Keratinocyte (primary cell): ENCODE measurements at regions not wholly inside any gene's neighbourhood (a gene's known extent, or its start where the extent isn't known, plus 50 kb on each side); places are given as distances from the start of the nearest gene placed in this dataset.

ENCODE experiments used
- DNase-seq: peaks from one replicate; pipeline ENCODE4 v3.0.0-alpha.2; 2011; ENCODE audit warnings: low read depth, missing footprints, low spot score
- FAIRE-seq: peaks from 2 replicates; lab custom pipeline; 2011; peaks lifted over from hg19 to GRCh38; lab: Jason Lieb, UNC
- H2AFZ ChIP-seq: 2 replicates; pipeline ENCODE4 v1.6.0; 2012; ENCODE audit warnings: low read length, control low read depth, inconsistent platforms; ENCODE audit not compliant: control insufficient read depth
- H3K27ac ChIP-seq: 2 replicates; pipeline ENCODE4 v1.5.1; 2011; ENCODE audit warnings: low read length; ENCODE audit not compliant: control insufficient read depth, insufficient read depth
- H3K27me3 ChIP-seq: 3 replicates; pipeline ENCODE4 v1.6.0; 2011; ENCODE audit warnings: low read length; ENCODE audit not compliant: control insufficient read depth, insufficient read depth; ENCODE audit errors: extremely low read depth
- H3K36me3 ChIP-seq, 2 experiments: 2 replicates in 1 of 2; 3 replicates in 1 of 2; pipeline ENCODE4 v1.5.1; 2011; ENCODE audit warnings: low read length in 2 of 2, mild to moderate bottlenecking in 1 of 2; ENCODE audit not compliant: control insufficient read depth in 2 of 2, insufficient read depth in 2 of 2; ENCODE audit errors: extremely low read depth in 1 of 2
- H3K4me1 ChIP-seq: 3 replicates; pipeline ENCODE4 v1.5.1; 2011; ENCODE audit warnings: low read length; ENCODE audit not compliant: control insufficient read depth, insufficient read depth; ENCODE audit errors: extremely low read depth
- H3K4me2 ChIP-seq: 3 replicates; pipeline ENCODE4 v1.6.0; 2011; ENCODE audit warnings: low read depth, low read length; ENCODE audit not compliant: control insufficient read depth, insufficient read depth; ENCODE audit errors: extremely low read depth
- H3K4me3 ChIP-seq, 3 experiments: fragments of 200-600 bp in 1 of 3; sonication (generic) in 1 of 3; 2 replicates in 2 of 3; 3 replicates in 1 of 3; pipeline ENCODE4 v1.5.1; 2011 to 2016; ENCODE audit warnings: low read length in 3 of 3, mild to moderate bottlenecking in 3 of 3, control low read depth in 2 of 3, inconsistent platforms in 1 of 3, low read depth in 1 of 3, mixed read lengths in 1 of 3, mixed run types in 1 of 3, moderate library complexity in 1 of 3; ENCODE audit not compliant: control insufficient read depth in 2 of 3, insufficient read depth in 2 of 3; ENCODE audit errors: extremely low read depth in 1 of 3
- H3K79me2 ChIP-seq: 2 replicates; pipeline ENCODE4 v1.6.0; 2012; ENCODE audit warnings: low read length; ENCODE audit not compliant: control insufficient read depth, insufficient read depth
- H3K9ac ChIP-seq: 3 replicates; pipeline ENCODE4 v1.6.0; 2011; ENCODE audit warnings: low read length; ENCODE audit not compliant: control insufficient read depth, insufficient read depth; ENCODE audit errors: extremely low read depth
- H3K9me1 ChIP-seq: 3 replicates; pipeline ENCODE4 v1.6.0; 2011; ENCODE audit warnings: low read length; ENCODE audit not compliant: control insufficient read depth, insufficient read depth; ENCODE audit errors: extremely low read depth
- H3K9me3 ChIP-seq: 2 replicates; pipeline ENCODE4 v1.5.1; 2012; ENCODE audit warnings: low read depth, low read length; ENCODE audit not compliant: control insufficient read depth
- H4K20me1 ChIP-seq: 3 replicates; pipeline ENCODE4 v1.6.0; 2011; ENCODE audit warnings: low read length; ENCODE audit not compliant: control insufficient read depth, insufficient read depth; ENCODE audit errors: extremely low read depth
- EZH2 ChIP-seq: IDR thresholded peaks from one replicate; pipeline ENCODE4 v1.6.1; 2012; ENCODE audit warnings: inconsistent platforms, mild to moderate bottlenecking, low read length, moderate library complexity
- dilution Hi-C: fragments of 300-500 bp; cut with MboI; formaldehyde crosslinking; loops from one replicate; pipeline ENCODE4 v1.7.0; 2020; ENCODE audit warnings: low sequenced_read_pairs; ENCODE audit not compliant: extremely low pct_ligation_motif_present
- TF ChIP-seq, protein P1 (sequence below), 3 experiments: IDR thresholded peaks in 1 of 3; conservative IDR thresholded peaks in 1 of 3; optimal IDR thresholded peaks in 1 of 3; 2 replicates in 2 of 3; 3 replicates in 1 of 3; pipeline versions ENCODE3 to v1.5.1; 2011; ENCODE audit warnings: low read length in 3 of 3, mild to moderate bottlenecking in 3 of 3, moderate library complexity in 2 of 3, control low read depth in 1 of 3, inconsistent platforms in 1 of 3; ENCODE audit not compliant: insufficient read depth in 2 of 3; ENCODE audit errors: extremely low read depth in 1 of 3

DNA sequence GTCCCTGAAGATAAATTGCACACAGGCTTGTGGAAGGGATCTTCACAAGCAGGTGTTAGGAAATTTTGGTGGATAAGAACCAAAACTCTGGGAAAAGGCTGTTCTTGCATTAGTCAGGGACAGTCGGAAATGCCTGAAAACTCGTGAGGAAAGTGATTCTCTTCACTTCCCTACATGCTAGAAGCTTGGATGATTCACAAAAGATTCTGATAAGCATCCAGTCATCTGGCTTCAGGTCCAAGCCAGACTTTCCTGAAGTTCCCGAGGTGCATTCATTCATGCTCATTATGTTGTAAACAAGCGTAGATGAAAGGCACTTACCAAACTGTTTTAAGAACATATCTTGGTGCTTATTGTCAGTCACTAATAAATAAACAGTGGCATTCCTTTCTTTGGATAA is 1028.7 kb downstream of the NTRK3 start:
- Histone ChIP-seq H2AFZ (no peak overlapping the region), H3K4me2 (no peak overlapping the region), H4K20me1 (no peaks in the 10 kb centered on the region), H3K36me3 (no peaks in the 10 kb centered on the region), H3K27me3 (no peaks in the 10 kb centered on the region), H3K9me3 (no peaks in the 10 kb centered on the region), H3K4me3 (no peak overlapping the region), H3K79me2 (no peaks in the 10 kb centered on the region), H3K27ac (no peak overlapping the region), H3K9me1 (no peaks in the 10 kb centered on the region), H3K4me1 (no peaks in the 10 kb centered on the region), H3K9ac (no peak overlapping the region)
- DNase-seq (no peak), FAIRE-seq (peak; percentile 86)
- TF ChIP-seq, protein P1, sequence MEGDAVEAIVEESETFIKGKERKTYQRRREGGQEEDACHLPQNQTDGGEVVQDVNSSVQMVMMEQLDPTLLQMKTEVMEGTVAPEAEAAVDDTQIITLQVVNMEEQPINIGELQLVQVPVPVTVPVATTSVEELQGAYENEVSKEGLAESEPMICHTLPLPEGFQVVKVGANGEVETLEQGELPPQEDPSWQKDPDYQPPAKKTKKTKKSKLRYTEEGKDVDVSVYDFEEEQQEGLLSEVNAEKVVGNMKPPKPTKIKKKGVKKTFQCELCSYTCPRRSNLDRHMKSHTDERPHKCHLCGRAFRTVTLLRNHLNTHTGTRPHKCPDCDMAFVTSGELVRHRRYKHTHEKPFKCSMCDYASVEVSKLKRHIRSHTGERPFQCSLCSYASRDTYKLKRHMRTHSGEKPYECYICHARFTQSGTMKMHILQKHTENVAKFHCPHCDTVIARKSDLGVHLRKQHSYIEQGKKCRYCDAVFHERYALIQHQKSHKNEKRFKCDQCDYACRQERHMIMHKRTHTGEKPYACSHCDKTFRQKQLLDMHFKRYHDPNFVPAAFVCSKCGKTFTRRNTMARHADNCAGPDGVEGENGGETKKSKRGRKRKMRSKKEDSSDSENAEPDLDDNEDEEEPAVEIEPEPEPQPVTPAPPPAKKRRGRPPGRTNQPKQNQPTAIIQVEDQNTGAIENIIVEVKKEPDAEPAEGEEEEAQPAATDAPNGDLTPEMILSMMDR (optimal IDR thresholded peaks at IDR 0.05 in 1 of 3, IDR thresholded peaks at IDR 0.05 in 1 of 3, conservative IDR thresholded peaks at IDR 0.05 in 1 of 3; ENCODE audit: extremely low read depth in 1 of 3, insufficient read depth in 2 of 3, low read length in 3 of 3), result no peak
- TF ChIP-seq EZH2, result no peak
- dilution Hi-C loops, result no loop called here

DNA sequence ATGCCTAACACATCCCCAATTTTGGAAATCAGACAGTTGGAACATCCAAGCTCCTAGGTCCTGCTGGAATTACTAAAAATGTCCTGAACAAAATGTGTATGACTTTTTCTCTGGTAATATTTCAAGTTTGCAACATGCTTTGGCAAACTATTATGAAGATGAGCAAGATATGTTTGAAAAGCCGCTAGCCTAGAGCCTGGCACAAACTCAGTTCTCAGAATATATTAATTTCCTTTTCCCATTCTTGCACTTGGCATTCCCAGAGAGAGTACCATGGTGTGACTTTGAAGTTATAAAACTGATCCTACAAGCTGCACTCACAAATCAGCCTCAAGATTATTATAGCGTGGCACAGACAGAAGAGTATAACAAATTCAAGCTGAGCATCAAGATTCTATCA is 1031.1 kb downstream of the NTRK3 start:
- dilution Hi-C loops, result no loop called here
- FAIRE-seq (no peak), DNase-seq (no peak)
- H3K9ac ChIP-seq, result no peak overlapping the region
- no peaks in the 10 kb centered on the region for H3K9me1 ChIP-seq
- no peaks in the 10 kb centered on the region for H3K36me3 ChIP-seq
- no peak for TF ChIP-seq EZH2
- TF ChIP-seq, protein P1 (optimal IDR thresholded peaks at IDR 0.05 in 1 of 3, IDR thresholded peaks at IDR 0.05 in 1 of 3, conservative IDR thresholded peaks at IDR 0.05 in 1 of 3; ENCODE audit: extremely low read depth in 1 of 3, insufficient read depth in 2 of 3, low read length in 3 of 3), result no peak
- H3K4me1 ChIP-seq, result peaks cover 5% of the 10 kb centered on the region
- no peak overlapping the region for H3K27ac ChIP-seq
- H2AFZ ChIP-seq, result no peak overlapping the region
- no peak overlapping the region for H3K4me2 ChIP-seq
- no peaks in the 10 kb centered on the region for H3K27me3 ChIP-seq
- no peaks in the 10 kb centered on the region for H3K9me3 ChIP-seq
- H3K4me3 ChIP-seq, result no peak overlapping the region
- H4K20me1 ChIP-seq, result no peaks in the 10 kb centered on the region
- no peaks in the 10 kb centered on the region for H3K79me2 ChIP-seq
